A673 (cell line): ENCODE measurements at regions not wholly inside any gene's neighbourhood (a gene's known extent, or its start where the extent isn't known, plus 50 kb on each side); places are given as distances from the start of the nearest gene placed in this dataset.

Experiments used
- EZH2 ChIP-seq: fragments of 200-600 bp; sonication (generic); IDR thresholded peaks from 2 replicates; pipeline ENCODE4 v1.6.1; 2017; ENCODE audit warnings: borderline replicate concordance, low read depth, mild to moderate bottlenecking, mixed read lengths, antibody characterized with exemption, low read length; ENCODE audit not compliant: poor library complexity, severe bottlenecking
- TF ChIP-seq, protein P1 (sequence below): fragments of 300-800, 200-600 bp; sonication (generic); conservative IDR thresholded peaks from 2 replicates; pipeline ENCODE4 v1.5.1; 2017; ENCODE audit warnings: low read depth, mild to moderate bottlenecking, antibody characterized with exemption, low read length, moderate library complexity, mixed read lengths

DNA sequence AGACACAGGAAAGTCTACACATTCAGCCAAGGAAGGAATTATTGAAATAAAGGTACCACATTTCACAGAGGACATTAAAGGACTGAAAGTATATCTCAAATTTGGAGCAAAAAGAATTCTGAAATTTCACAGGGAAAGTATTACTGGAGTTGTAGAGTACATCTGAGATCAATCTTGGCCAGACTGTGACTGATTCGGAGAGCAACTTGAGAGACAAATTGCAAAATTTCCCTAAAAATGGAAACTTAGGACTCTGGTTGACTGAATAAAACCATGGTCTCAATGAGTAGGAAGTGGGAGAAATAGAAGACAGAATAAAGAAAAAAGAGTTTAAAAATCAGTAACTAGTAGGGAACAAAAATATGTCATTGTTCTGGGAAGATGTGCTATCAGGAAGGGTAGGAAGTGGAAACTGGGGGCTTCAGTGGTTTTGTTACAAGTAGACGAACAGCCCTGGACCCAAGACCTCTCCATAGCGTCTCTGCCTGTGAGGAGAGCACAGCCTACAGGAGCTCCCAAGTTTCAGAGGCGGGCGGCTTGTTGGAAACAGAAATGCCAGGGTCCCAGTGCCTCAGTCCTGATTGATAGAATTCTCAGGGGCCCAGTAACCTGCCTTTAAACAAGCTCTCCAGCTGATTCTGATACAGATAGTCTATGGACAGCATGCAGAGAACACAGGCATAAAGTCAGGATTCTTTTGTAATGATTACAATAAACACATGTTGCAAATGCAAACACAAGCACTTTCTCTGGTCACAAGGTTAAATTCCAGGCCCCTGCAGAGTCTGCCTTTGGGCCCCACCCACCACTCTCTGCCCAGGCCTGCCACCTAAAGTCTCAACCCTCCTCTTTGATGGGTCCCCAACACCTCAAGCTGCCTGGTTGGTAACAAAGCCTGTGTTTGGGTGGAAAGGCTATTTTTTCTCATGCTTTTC, 63.1 kb downstream of the BBS10 start:
- TF ChIP-seq, protein P1, sequence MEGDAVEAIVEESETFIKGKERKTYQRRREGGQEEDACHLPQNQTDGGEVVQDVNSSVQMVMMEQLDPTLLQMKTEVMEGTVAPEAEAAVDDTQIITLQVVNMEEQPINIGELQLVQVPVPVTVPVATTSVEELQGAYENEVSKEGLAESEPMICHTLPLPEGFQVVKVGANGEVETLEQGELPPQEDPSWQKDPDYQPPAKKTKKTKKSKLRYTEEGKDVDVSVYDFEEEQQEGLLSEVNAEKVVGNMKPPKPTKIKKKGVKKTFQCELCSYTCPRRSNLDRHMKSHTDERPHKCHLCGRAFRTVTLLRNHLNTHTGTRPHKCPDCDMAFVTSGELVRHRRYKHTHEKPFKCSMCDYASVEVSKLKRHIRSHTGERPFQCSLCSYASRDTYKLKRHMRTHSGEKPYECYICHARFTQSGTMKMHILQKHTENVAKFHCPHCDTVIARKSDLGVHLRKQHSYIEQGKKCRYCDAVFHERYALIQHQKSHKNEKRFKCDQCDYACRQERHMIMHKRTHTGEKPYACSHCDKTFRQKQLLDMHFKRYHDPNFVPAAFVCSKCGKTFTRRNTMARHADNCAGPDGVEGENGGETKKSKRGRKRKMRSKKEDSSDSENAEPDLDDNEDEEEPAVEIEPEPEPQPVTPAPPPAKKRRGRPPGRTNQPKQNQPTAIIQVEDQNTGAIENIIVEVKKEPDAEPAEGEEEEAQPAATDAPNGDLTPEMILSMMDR, result no peak
- TF ChIP-seq EZH2, result no peak
